ENCODE measurements at regions not wholly inside any gene's neighbourhood (a gene's known extent, or its start where the extent isn't known, plus 50 kb on each side); places are given as distances from the start of the nearest gene placed in this dataset.

- DNase-seq = no peak
- peaks cover 0 to 9% of the 10 kb centered on the region in 2 donors for H3K9me3 ChIP-seq (replicated peaks in 1 of 2; ENCODE audit: control insufficient read depth in 1 of 2, insufficient read depth in 1 of 2, low read length in 2 of 2)
- intact Hi-C loops (cut with micrococcal nuclease) = no loop called here
- peaks cover 0 to 4% of the 10 kb centered on the region in 2 donors for H3K27me3 ChIP-seq (ENCODE audit: control insufficient read depth in 2 of 2, insufficient read depth in 2 of 2, low read length in 2 of 2)
- H3K9me3 Mint-ChIP-seq = peaks cover 2 to 11% (median 6%) of the 10 kb centered on the region in 7 donors
- no peaks in the 10 kb centered on the region for H3K79me2 ChIP-seq (ENCODE audit: insufficient read depth, low read length)
- no peak overlapping the region for H3K4me3 ChIP-seq (replicated peaks in 1 of 3; ENCODE audit: low read depth in 2 of 3, low read length in 3 of 3)
- TF ChIP-seq CTCF (IDR thresholded peaks at IDR 0.05) = no peak
- H3K9ac ChIP-seq (ENCODE audit: insufficient read depth, low read length, poor library complexity, severe bottlenecking) = no peak overlapping the region
- H3K27me3 Mint-ChIP-seq (ENCODE audit: low read depth in 3 of 3) = peaks cover 8 to 12% (median 11%) of the 10 kb centered on the region in 3 donors
- H3K36me3 Mint-ChIP-seq = no peaks in the 10 kb centered on the region
- no peaks in the 10 kb centered on the region for H3K4me1 ChIP-seq (ENCODE audit: control insufficient read depth in 1 of 2, insufficient read depth in 2 of 2, low read length in 2 of 2)
- no peak overlapping the region for H3K4me2 ChIP-seq (replicated peaks; ENCODE audit: extremely low read depth, low read length, poor library complexity, severe bottlenecking)
- no peak overlapping the region for H2AFZ ChIP-seq (ENCODE audit: insufficient read depth, low read depth, low read length, poor library complexity, severe bottlenecking)
- H3K4me1 Mint-ChIP-seq = no peaks in the 10 kb centered on the region
- H4K20me1 ChIP-seq (ENCODE audit: insufficient read depth, low read length) = no peaks in the 10 kb centered on the region
- no peak overlapping the region for H3K4me3 Mint-ChIP-seq
- H3K27ac Mint-ChIP-seq = no peak overlapping the region
- no peak overlapping the region for H3K27ac ChIP-seq (ENCODE audit: low read depth in 1 of 2, low read length in 2 of 2)
- WGBS (ENCODE audit: insufficient coverage) = 95% methylated on average over 2 of the region's 8 CpGs
- H3K36me3 ChIP-seq (replicated peaks in 1 of 2; ENCODE audit: control insufficient read depth in 1 of 2, insufficient read depth in 2 of 2, low read length in 2 of 2) = no peaks in the 10 kb centered on the region
These were observed 214.3 kb upstream of the SIX2 start for GRCh38 chr2:45223531-45223930.

- intact Hi-C loops (cut with micrococcal nuclease) = no loop called here
- Histone ChIP-seq H3K9ac (ENCODE audit: insufficient read depth, low read length, poor library complexity, severe bottlenecking) (no peak overlapping the region), H4K20me1 (ENCODE audit: insufficient read depth, low read length) (no peaks in the 10 kb centered on the region), H3K36me3 (replicated peaks in 1 of 2; ENCODE audit: control insufficient read depth in 1 of 2, insufficient read depth in 2 of 2, low read length in 2 of 2) (no peaks in the 10 kb centered on the region), H3K27ac (ENCODE audit: low read depth in 1 of 2, low read length in 2 of 2) (no peak overlapping the region), H3K4me3 (replicated peaks in 1 of 3; ENCODE audit: low read depth in 2 of 3, low read length in 3 of 3) (no peak overlapping the region), H3K9me3 (replicated peaks in 1 of 2; ENCODE audit: control insufficient read depth in 1 of 2, insufficient read depth in 1 of 2, low read length in 2 of 2) (no peaks in the 10 kb centered on the region), H3K4me1 (ENCODE audit: control insufficient read depth in 1 of 2, insufficient read depth in 2 of 2, low read length in 2 of 2) (no peaks in the 10 kb centered on the region), H3K79me2 (ENCODE audit: insufficient read depth, low read length) (no peaks in the 10 kb centered on the region), H2AFZ (ENCODE audit: insufficient read depth, low read depth, low read length, poor library complexity, severe bottlenecking) (no peak overlapping the region), H3K27me3 (ENCODE audit: control insufficient read depth in 2 of 2, insufficient read depth in 2 of 2, low read length in 2 of 2) (peaks cover 0 to 4% of the 10 kb centered on the region in 2 donors), H3K4me2 (replicated peaks; ENCODE audit: extremely low read depth, low read length, poor library complexity, severe bottlenecking) (no peak overlapping the region)
- no peaks in the 10 kb centered on the region for H3K36me3 Mint-ChIP-seq
- peaks cover 0 to 3% (median 0%) of the 10 kb centered on the region in 7 donors for H3K9me3 Mint-ChIP-seq
- no peak overlapping the region for H3K27ac Mint-ChIP-seq
- no peak for TF ChIP-seq CTCF (IDR thresholded peaks at IDR 0.05)
- WGBS (ENCODE audit: insufficient coverage) = 91% methylated on average over 6 of the region's 8 CpGs
- no peaks in the 10 kb centered on the region for H3K4me1 Mint-ChIP-seq
- peaks cover 4 to 15% (median 11%) of the 10 kb centered on the region in 3 donors for H3K27me3 Mint-ChIP-seq (ENCODE audit: low read depth in 3 of 3)
- DNase-seq = no peak
- H3K4me3 Mint-ChIP-seq = no peak overlapping the region
These were observed 211.0 kb upstream of the SIX2 start for GRCh38 chr2:45220227-45220626.

Data from CD14-positive monocyte (primary cell).